ENCODE measurements at regions not wholly inside any gene's neighbourhood (a gene's known extent, or its start where the extent isn't known, plus 50 kb on each side); places are given as distances from the start of the nearest gene placed in this dataset.

GRCh38 chr13:68948586-68948985 is 1159.0 kb upstream of the ATXN8OS start:
- TF ChIP-seq EP300 (IDR thresholded peaks at IDR 0.05) (no peak), CTCF (IDR thresholded peaks at IDR 0.05) (no peak)
- Histone ChIP-seq H3K4me1 (no peaks in the 10 kb centered on the region), H3K36me3 (no peaks in the 10 kb centered on the region), H3K9me3 (no peaks in the 10 kb centered on the region), H3K27ac (no peak overlapping the region), H3K4me3 (no peak overlapping the region), H3K27me3 (no peaks in the 10 kb centered on the region)
- DNase-seq (ENCODE audit: low spot score in 2 of 2): no peak

GRCh38 chr13:68944272-68944671 is 1163.4 kb upstream of the ATXN8OS start:
- no peaks in the 10 kb centered on the region for H3K36me3 ChIP-seq
- no peak for DNase-seq (ENCODE audit: low spot score in 2 of 2)
- H3K4me3 ChIP-seq: no peak overlapping the region
- H3K9me3 ChIP-seq: no peaks in the 10 kb centered on the region
- no peak for TF ChIP-seq POLR2A (IDR thresholded peaks at IDR 0.05)
- no peak for TF ChIP-seq CTCF (IDR thresholded peaks at IDR 0.05)
- TF ChIP-seq EP300 (IDR thresholded peaks at IDR 0.05): no peak
- no peaks in the 10 kb centered on the region for H3K4me1 ChIP-seq
- 87 to 89% methylated on average over 2 of the region's 2 CpGs for WGBS, 2 donors
- no peak overlapping the region for H3K27ac ChIP-seq
- H3K27me3 ChIP-seq: no peaks in the 10 kb centered on the region

DNA sequence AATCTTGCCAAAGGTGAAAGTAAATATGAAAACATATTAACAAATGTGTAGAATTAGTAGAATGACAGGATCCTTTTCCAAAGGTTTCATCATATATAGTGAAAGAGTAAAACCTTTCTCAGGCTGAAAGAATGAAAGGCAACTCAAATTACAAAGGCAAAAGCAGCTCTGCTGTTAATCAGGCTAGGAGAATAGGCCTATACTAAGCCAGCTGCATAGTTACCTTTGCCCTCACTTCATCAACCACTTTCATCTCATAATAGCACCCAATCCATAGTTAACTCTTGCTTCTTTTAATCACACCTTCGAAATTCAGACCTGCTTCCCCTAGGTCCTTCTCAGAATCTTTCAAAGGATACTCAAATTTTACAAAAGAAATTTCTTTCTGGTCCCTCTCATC is 1167.6 kb upstream of the ATXN8OS start:
- TF ChIP-seq POLR2A (IDR thresholded peaks at IDR 0.05) (no peak), EP300 (IDR thresholded peaks at IDR 0.05) (no peak), CTCF (IDR thresholded peaks at IDR 0.05) (no peak)
- Histone ChIP-seq H3K4me3 (no peak overlapping the region), H3K36me3 (no peaks in the 10 kb centered on the region), H3K27ac (no peak overlapping the region), H3K27me3 (no peaks in the 10 kb centered on the region), H3K9me3 (peaks cover 0 to 4% (median 0%) of the 10 kb centered on the region in 4 donors), H3K4me1 (no peaks in the 10 kb centered on the region)
- DNase-seq (ENCODE audit: low spot score in 2 of 2): no peak
- 18 to 23% methylated on average over 1 of the region's 1 CpG for WGBS, 2 donors

DNA sequence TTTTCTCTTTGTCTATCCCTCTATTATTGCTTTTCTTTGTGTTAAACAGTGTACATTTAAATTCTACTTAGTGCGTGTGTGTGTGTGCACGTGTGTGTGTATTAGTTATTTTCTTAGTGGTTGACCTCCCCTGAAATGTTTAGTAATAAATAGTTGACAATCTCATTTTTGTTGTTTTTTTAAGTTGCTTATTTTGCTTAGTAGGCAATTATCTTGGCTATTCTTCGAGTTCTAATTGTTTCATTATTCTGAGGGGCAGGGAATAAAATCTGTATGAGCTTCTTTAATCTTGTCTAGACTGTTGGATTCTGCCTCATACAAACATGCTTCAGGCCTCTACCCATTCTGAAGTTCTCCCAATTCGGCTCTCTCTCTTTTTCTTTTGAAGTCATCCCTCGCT is 1169.0 kb upstream of the ATXN8OS start:
- no peak for TF ChIP-seq CTCF (IDR thresholded peaks at IDR 0.05)
- no peak for TF ChIP-seq POLR2A (IDR thresholded peaks at IDR 0.05)
- TF ChIP-seq EP300 (IDR thresholded peaks at IDR 0.05): no peak

DNA sequence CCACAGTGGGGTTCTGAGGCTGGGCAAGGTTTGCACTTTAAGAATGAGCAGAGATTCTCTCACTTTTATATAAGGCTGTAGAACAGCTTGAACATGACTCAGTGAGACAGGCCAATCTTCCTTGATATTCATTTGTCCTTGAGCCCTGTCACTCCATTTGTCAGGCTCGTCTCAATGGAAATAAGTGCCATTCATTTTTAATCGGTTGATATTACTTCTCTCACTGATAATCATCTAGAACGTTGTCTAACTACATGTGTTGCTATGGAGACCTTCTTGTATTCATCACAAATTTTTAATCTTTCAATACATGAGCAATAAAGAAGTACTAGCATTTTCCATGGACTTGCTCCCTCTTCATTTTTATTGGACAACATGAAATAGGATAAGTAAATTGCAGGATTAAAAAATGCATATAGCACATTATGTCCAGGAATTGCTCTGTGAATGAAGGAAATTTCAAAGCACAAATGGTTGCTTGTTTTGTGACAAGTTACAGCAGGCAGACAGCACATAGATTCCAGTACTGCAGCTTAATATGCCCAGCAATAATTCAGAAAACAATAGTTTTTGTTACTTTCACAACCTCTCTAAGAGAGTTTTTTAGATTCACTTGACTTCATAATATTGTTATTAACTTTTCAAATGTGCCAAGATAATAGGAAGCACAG is 1178.4 kb upstream of the ATXN8OS start:
- 54 to 59% methylated on average over 3 of the region's 3 CpGs for WGBS, 2 donors
- H3K4me3 ChIP-seq: no peak overlapping the region
- DNase-seq (ENCODE audit: low spot score in 2 of 2): no peak
- no peak overlapping the region for H3K27ac ChIP-seq
- H3K9me3 ChIP-seq: no peaks in the 10 kb centered on the region
- H3K27me3 ChIP-seq: no peaks in the 10 kb centered on the region
- H3K36me3 ChIP-seq: no peaks in the 10 kb centered on the region
- TF ChIP-seq EP300 (IDR thresholded peaks at IDR 0.05) (no peak), CTCF (IDR thresholded peaks at IDR 0.05) (no peak), POLR2A (IDR thresholded peaks at IDR 0.05) (no peak)
- no peaks in the 10 kb centered on the region for H3K4me1 ChIP-seq

More for the DNA sequence above, 1169.0 kb upstream of the ATXN8OS start:
- no peak for DNase-seq (ENCODE audit: low spot score in 2 of 2)
- peaks cover 0 to 4% (median 0%) of the 10 kb centered on the region in 4 donors for H3K9me3 ChIP-seq
- H3K27ac ChIP-seq: no peak overlapping the region
- no peaks in the 10 kb centered on the region for H3K27me3 ChIP-seq
- H3K4me1 ChIP-seq: no peaks in the 10 kb centered on the region
- WGBS, 2 donors: 82 to 89% methylated on average over 5 of the region's 5 CpGs
- no peak overlapping the region for H3K4me3 ChIP-seq
- H3K36me3 ChIP-seq: no peaks in the 10 kb centered on the region
